ENCODE measurements at regions not wholly inside any gene's neighbourhood (a gene's known extent, or its start where the extent isn't known, plus 50 kb on each side); places are given as distances from the start of the nearest gene placed in this dataset.

GRCh38 chr17:74015990-74016389, 187.5 kb upstream of the RPL38 start:
- Histone ChIP-seq H3K9me3 (no peaks in the 10 kb centered on the region), H3K27ac (no peak overlapping the region), H3K4me1 (no peaks in the 10 kb centered on the region), H3K27me3 (peaks cover 0 to 68% (median 0%) of the 10 kb centered on the region in 4 donors), H3K36me3 (no peaks in the 10 kb centered on the region), H3K4me3 (no peak overlapping the region)
- intact Hi-C loops (cut with DNase I): no loop called here
- no peak for DNase-seq
- 68 to 86% methylated on average over 12 of the region's 12 CpGs for WGBS, 2 donors
- TF ChIP-seq CTCF (IDR thresholded peaks at IDR 0.05) (no peak), POLR2A (IDR thresholded peaks at IDR 0.05) (no peak)

DNA sequence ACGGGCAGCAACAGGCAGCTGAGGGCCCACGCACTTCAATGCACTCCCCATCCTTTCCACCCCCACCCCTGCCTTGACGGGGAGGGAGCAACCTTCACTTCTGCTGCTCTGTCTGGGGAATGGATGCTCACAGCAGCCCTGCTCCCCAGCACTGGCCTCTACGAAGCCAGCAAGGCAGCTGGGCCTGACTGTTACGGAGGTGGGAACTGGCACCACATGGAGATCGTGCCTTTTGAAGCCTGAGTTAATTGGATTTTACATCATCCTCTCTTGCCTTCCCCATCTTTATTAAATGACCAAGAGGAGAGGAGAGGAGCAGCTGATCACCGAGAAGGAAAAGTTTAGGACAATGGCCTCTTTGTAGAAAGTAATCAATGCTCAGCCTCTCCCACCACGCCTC, 187.0 kb upstream of the RPL38 start:
- H3K36me3 ChIP-seq: no peaks in the 10 kb centered on the region
- intact Hi-C loops (cut with DNase I): no loop called here
- no peaks in the 10 kb centered on the region for H3K9me3 ChIP-seq
- H3K27me3 ChIP-seq: peaks cover 0 to 66% (median 0%) of the 10 kb centered on the region in 4 donors
- TF ChIP-seq CTCF (IDR thresholded peaks at IDR 0.05) (no peak), POLR2A (IDR thresholded peaks at IDR 0.05) (no peak)
- DNase-seq: no peak
- H3K4me3 ChIP-seq: no peak overlapping the region
- no peaks in the 10 kb centered on the region for H3K4me1 ChIP-seq
- H3K27ac ChIP-seq: no peak overlapping the region
- WGBS, 2 donors: 55 to 77% methylated on average over 4 to 5 of the region's 8 CpGs

- WGBS, 2 donors: 62 to 66% methylated on average over 7 to 8 of the region's 8 CpGs
- H3K36me3 ChIP-seq: no peaks in the 10 kb centered on the region
- no peaks in the 10 kb centered on the region for H3K4me1 ChIP-seq
- no peaks in the 10 kb centered on the region for H3K9me3 ChIP-seq
- H3K4me3 ChIP-seq: no peak overlapping the region
- H3K27me3 ChIP-seq: peaks cover 0 to 62% (median 0%) of the 10 kb centered on the region in 4 donors
- intact Hi-C loops (cut with DNase I): no loop called here
- no peak for TF ChIP-seq CTCF (IDR thresholded peaks at IDR 0.05)
- no peak for TF ChIP-seq POLR2A (IDR thresholded peaks at IDR 0.05)
- no peak overlapping the region for H3K27ac ChIP-seq
- no peak for DNase-seq
Measured at GRCh38 chr17:74017466-74017865, 186.0 kb upstream of the RPL38 start.

DNA sequence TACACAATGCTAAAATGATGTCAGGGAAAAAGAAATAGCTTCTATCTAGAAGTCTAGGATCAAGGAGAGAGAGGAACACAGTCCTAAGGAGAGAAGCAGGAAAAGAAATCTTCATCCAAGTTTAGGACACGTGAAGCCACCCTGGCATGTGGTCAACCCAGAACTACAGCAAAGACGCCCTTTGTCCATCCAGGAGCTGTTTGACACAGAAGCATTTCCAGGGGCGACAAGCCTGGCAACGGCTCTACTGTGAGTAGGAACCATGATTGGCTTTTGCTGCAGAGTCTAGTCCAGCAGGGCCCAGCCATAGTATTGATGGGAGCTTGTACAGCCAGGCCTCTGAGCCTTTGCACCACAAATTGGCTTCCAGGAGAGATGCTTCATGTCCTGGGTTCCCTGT, 185.4 kb upstream of the RPL38 start:
- no peaks in the 10 kb centered on the region for H3K4me1 ChIP-seq
- TF ChIP-seq CTCF (IDR thresholded peaks at IDR 0.05) (no peak), POLR2A (IDR thresholded peaks at IDR 0.05) (no peak)
- intact Hi-C loops (cut with DNase I): no loop called here
- H3K4me3 ChIP-seq: no peak overlapping the region
- no peak overlapping the region for H3K27ac ChIP-seq
- peaks cover 0 to 57% (median 0%) of the 10 kb centered on the region in 4 donors for H3K27me3 ChIP-seq
- DNase-seq: no peak
- WGBS, 2 donors: 63 to 71% methylated on average over 4 of the region's 4 CpGs
- no peaks in the 10 kb centered on the region for H3K36me3 ChIP-seq
- no peaks in the 10 kb centered on the region for H3K9me3 ChIP-seq

DNA sequence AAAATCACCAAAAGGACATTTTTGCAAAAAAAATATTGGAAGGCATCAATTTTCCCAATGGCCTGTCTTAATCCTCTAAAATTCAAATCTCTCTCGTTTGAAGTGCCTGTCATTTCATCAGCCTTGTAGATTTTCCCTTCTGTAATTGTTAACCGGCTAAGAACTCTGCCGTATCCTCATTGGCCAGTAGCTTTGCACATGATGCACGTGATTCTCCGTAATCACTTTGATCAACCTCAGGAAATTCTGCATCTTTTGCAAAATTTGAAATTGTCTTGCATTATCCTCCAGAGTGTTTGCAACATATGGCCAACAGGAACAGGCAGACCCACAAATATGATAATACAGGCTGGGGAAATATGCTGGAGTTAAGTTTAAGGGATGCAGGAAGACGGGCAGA, 184.2 kb upstream of the RPL38 start:
- DNase-seq: no peak
- TF ChIP-seq CTCF (IDR thresholded peaks at IDR 0.05) (no peak), POLR2A (IDR thresholded peaks at IDR 0.05) (no peak)
- peaks cover 0 to 49% (median 0%) of the 10 kb centered on the region in 4 donors for H3K27me3 ChIP-seq
- no peak overlapping the region for H3K4me3 ChIP-seq
- H3K4me1 ChIP-seq: no peaks in the 10 kb centered on the region
- intact Hi-C loops (cut with DNase I): no loop called here
- no peak overlapping the region for H3K27ac ChIP-seq
- WGBS, 2 donors: 72 to 82% methylated on average over 6 of the region's 6 CpGs
- H3K9me3 ChIP-seq: no peaks in the 10 kb centered on the region
- no peaks in the 10 kb centered on the region for H3K36me3 ChIP-seq

All from esophagus squamous epithelium (tissue), 5 donors.